ENCODE measurements at regions not wholly inside any gene's neighbourhood (a gene's known extent, or its start where the extent isn't known, plus 50 kb on each side); places are given as distances from the start of the nearest gene placed in this dataset.

DNA sequence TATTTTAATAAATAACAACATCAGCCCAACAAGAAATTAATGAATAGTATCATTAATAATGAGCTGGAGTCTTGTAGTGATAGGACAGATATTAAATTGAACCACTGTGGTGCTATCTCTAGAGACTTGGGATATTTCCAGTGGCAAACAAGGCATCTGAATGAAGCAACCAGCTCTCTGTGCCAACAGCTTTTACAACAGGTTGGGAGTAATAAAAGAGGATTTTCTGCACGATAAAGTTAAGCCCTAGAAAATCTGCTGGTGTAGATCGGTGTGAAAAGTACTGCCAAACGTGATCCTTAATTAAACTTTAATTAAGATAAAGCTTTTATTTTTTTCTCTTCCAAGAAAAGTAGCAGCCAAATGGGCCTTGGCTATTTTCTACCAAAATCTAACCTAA lies 385.5 kb downstream of the NR4A2 start:
- intact Hi-C loops (cut with micrococcal nuclease) (no loop called here), in situ Hi-C loops (cut with MboI) (no loop called here)
- H4K20me1 ChIP-seq (replicated peaks; ENCODE audit: control insufficient read depth, insufficient read depth, low read length), result no peaks in the 10 kb centered on the region
- DNase-seq (ENCODE audit: extremely low read depth in 1 of 4, low spot score in 3 of 4) (no peak), FAIRE-seq (no peak), ATAC-seq (no peak)
- H3K27ac ChIP-seq (ENCODE audit: extremely low read depth, low read depth, low read length), result no peak overlapping the region
- no peaks in the 10 kb centered on the region for H3K9me3 ChIP-seq (replicated peaks; ENCODE audit: control insufficient read depth, insufficient read depth, low read depth, low read length)
- no peaks in the 10 kb centered on the region for H3K36me3 ChIP-seq (ENCODE audit: control insufficient read depth, insufficient read depth, low read length)
- 0% methylated on average over 3 of the region's 3 CpGs for WGBS (ENCODE audit: insufficient coverage, low coverage, missing lambda C conversion rate)
- H3K4me3 ChIP-seq, result no peak overlapping the region
- H3K27me3 ChIP-seq (ENCODE audit: control insufficient read depth in 2 of 2, insufficient read depth in 2 of 2, low read length in 2 of 2), result no peaks in the 10 kb centered on the region
- no peak overlapping the region for H3K4me2 ChIP-seq (ENCODE audit: insufficient read depth, low read length)
- no peak overlapping the region for H3K9ac ChIP-seq (ENCODE audit: insufficient read depth in 1 of 2, low read depth in 2 of 2, low read length in 2 of 2)
- BruUV-seq (replicated peaks), result no TSS peak
- CTCF ChIA-PET (ENCODE audit: low intra/inter-chr PET ratio), result no interaction called here
- H3K79me2 ChIP-seq (ENCODE audit: control insufficient read depth, insufficient read depth, low read length), result no peaks in the 10 kb centered on the region
- H3K9me1 ChIP-seq (ENCODE audit: control insufficient read depth, insufficient read depth, low read length), result no peaks in the 10 kb centered on the region
- no peaks in the 10 kb centered on the region for H3K4me1 ChIP-seq (replicated peaks in 1 of 2; ENCODE audit: control insufficient read depth in 2 of 2, insufficient read depth in 2 of 2, low read length in 2 of 2)
- POLR2A ChIA-PET, result no interaction called here
- no peak overlapping the region for H2AFZ ChIP-seq (ENCODE audit: low read depth, low read length)
- TF ChIP-seq CC2D1A (IDR thresholded peaks at IDR 0.05) (no peak), TFE3 (CRISPR knock-in tag; IDR thresholded peaks at IDR 0.05) (no peak), GTF2F1 (IDR thresholded peaks at IDR 0.05; ENCODE audit: low read depth, low read length) (no peak), ARID3A (IDR thresholded peaks at IDR 0.05; ENCODE audit: borderline replicate concordance, low read depth, low read length) (no peak), ZNF134 (CRISPR knock-in tag; conservative IDR thresholded peaks at IDR 0.05) (no peak), ZNF217 (CRISPR knock-in tag; IDR thresholded peaks at IDR 0.05) (no peak), CEBPB (tag; IDR thresholded peaks at IDR 0.05) (no peak), HNRNPK (IDR thresholded peaks at IDR 0.05; ENCODE audit: low read depth, low read length, poor library complexity, severe bottlenecking) (no peak), POLR2H (tag; IDR thresholded peaks at IDR 0.05; ENCODE audit: low read depth) (no peak), ZNF407 (IDR thresholded peaks at IDR 0.05; ENCODE audit: low read depth) (no peak), HNRNPH1 (optimal IDR thresholded peaks at IDR 0.05; ENCODE audit: low read depth, low read length) (no peak)
- TF ChIP-seq, protein P1, sequence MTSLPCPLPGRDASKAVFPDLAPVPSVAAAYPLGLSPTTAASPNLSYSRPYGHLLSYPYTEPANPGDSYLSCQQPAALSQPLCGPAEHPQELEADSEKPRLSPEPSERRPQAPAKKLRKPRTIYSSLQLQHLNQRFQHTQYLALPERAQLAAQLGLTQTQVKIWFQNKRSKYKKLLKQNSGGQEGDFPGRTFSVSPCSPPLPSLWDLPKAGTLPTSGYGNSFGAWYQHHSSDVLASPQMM (CRISPR knock-in tag; IDR thresholded peaks at IDR 0.05), result no peak

All from K562 (cell line).